ENCODE measurements at regions not wholly inside any gene's neighbourhood (a gene's known extent, or its start where the extent isn't known, plus 50 kb on each side); places are given as distances from the start of the nearest gene placed in this dataset.
"Not testable (repeated sequence)": the region's sequence is repeated elsewhere in the genome, so short reads cannot be mapped to it uniquely, and the experiment has no call there.

- DNase-seq: no peak
Measured at GRCh38 chr10:78212060-78212785, 178.6 kb downstream of the RPS24 start.

GRCh38 chr10:78212786-78213175 lies 179.1 kb downstream of the RPS24 start:
- no peak for DNase-seq

DNA sequence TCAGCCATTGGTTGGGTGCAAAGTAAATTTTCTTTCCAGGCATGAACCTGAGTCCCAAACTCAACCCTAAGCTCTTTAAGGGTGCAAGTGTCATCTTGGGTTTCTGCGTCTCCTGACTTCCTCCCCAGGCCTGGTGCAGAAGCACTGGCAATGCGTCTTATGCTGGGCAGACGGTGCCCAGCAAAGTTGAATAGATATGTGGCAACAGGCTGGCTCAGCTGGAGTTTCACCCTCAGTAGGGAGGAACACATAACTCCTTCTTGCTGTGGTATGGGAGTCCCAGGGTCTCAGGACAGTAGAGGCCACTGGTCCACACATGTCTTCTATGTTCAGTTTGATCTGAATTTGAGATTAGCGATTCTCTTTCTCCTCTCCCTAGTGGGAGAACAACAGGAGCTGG lies 181.3 kb downstream of the RPS24 start:
- DNase-seq: peak; percentile 47

DNA sequence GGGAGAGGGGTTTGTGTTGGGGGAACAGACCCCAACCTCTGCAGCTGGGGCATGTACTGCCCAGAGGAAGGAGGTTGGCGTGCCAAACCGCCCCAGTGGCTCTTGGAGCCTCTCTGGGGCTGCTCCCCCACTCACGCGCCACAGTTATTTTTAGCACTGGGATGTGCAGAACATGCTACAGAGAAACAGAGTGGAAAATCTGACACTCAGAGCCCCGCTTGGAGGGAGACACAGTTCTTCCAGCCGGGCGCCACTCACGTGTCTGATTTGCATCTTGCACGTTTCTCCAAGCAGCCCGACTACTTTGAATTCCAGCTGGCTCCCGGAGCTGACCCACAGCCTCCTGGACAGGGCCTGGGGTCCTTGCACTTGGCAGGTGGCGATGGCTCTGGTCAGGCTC lies 182.0 kb downstream of the RPS24 start:
- DNase-seq: peak; percentile 73

DNA sequence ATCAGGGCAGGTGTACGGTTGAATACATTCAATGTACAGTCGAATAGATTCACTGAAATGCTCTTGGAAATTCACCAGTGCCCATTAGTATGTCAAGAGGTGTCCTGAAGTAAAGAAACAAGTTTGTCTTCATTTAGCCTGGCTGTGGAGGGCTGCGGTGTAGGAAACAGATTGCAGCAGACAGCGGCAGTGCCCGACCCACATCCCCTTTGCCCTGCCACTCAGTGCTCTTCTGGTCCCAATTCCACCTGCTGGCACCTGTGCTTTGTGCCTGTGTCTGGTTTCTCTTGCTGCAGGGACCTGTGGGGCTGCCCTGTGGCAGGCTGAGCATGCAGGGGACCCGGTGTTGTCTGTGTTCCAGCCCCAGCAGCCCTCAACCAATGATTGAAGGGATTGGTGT lies 183.7 kb downstream of the RPS24 start:
- no peak for DNase-seq

DNA sequence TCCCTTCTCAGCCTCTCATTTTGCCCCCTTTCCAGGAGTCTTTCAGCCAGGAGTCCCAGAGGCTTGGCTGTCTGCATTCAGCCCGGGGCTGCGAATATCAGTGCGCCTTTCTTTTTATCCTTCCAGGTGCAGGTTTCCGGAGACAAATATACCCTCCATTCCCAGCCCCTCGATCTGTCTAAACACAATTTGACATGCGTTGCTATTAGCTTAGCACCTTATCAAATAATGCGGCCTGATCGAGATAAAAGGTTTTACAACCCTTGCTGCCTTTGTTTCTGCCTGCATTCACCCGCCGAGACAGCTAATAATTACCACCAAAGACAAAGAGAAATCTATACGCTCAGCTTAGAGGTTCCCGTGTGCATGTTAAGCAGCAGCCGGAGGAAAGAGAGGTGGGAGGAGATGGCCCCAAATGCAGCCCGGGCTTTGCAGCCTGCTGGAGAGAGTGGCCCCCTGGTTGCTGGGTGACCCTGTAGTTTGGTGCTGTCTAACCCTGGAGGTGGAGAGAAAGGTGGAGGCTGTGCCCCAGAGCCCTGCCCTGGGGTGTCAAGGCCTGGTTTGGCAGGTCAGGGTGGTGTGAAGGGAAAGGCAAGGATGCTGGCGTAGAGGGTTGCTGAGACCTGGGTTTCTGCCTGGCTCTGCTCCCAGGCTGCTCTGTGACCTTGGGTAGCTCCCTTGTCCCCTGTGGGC lies 185.3 kb downstream of the RPS24 start:
- DNase-seq: no peak

DNA sequence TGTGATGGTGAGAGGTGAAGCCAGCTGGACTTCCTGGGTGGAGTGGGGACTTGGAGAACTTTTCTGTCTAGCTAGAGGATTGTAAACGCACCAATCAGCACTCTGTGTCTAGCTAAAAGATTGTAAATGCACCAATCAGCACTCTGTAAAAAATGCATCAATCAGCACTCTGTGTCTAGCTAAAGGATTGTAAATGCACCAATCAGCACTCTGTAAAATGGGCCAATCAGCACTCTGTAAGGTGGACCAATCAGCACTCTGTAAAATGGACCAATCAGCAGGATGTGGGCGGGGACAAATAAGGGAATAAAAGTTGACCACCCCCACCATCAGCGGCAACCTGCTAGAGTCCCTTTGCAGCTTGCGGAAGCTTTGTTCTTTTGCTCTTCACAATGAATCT lies 185.9 kb downstream of the RPS24 start:
- not testable (repeated sequence) for DNase-seq

GRCh38 chr10:78220781-78221180 lies 187.1 kb downstream of the RPS24 start:
- no peak for DNase-seq

DNA sequence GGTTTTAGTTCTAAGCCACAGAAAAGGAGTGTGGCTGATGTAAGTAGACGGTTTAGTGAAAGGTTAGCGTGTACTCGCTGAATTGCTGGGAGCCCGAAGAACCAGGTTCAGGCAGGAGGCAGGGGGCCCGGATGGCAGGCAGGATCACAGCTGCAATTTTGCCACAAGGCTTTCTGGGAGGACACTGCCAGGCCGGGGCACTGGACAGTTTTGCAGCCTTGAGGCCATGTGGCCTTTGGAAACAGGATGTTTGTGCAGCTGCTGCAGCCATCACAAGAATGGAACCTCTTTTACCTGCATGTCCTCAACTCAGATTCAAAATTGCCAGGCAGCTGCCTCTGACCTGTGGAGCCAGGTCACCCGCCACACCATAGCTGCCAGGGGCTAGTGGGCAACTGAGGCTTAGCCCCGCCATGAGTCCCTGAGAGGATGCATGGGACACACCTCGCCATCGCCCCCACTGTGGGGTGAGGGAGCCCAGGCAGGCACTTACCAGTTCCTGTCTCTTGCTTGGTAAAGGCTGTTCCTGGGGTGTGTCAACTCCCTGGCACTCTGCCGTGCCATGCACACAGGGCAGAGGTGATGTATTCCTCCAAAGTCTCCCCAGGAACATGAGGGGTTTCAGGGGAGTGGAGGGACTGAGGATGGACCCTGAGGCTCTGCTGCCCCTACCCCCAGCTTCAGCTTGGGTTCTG lies 188.6 kb downstream of the RPS24 start:
- no peak for DNase-seq

DNA sequence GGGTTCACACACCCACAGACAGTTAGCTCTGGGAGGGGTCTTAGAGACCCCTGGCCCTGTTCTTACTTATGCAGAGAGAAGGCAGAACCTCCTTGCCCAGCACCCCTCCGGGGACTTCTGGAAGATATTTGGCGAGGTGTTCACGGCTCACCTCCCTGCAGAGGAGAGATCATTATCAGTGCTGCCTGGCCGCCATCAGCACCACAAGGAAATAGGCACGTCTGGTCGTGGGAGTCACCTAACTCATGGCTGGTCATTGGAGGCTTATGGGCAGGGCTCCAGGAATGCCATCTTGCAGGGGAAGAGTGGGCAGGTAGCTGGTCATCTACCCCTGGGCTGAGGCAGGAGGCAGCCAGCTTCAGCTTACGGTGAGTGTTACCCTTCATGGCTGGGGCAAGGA lies 189.4 kb downstream of the RPS24 start:
- no peak for DNase-seq

DNA sequence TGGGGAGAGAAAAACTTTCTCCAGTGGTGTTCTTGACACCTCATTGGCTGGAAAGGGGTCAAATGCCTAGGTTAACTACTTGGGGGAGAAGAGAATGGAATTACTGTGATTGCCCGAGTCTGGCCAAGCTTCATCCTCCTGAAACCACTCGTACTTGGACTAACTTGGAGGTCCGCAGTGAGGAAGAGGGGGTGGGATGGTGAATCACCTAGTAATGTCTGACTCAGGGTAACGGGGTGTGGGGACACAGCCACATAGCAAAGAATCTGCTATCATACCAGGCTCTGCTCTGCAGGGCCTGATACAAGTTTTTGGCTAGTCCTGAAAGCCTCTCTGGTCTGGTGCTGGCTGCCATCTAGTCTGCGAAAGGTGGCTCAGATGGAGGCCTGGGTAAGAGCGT lies 190.9 kb downstream of the RPS24 start:
- DNase-seq: no peak

DNA sequence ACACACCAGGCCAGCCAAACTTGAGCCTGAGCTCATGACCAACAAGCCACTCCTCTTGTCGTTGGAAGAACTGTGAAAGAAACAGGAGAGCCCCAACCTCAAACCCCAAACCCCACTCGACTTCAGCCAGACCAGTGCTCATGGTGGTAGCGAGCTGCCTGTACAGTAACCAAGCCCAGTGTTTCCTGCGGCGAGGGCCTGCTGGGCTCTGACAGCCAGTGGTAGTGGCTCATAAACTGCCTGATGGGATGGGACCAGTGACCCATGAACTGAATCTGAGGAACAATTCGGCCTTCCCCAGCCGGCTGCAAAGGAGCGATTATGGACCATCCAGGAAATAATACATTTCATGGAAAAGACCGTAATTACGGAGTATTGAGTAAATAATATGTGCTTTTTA lies 191.9 kb downstream of the RPS24 start:
- DNase-seq: no peak

DNA sequence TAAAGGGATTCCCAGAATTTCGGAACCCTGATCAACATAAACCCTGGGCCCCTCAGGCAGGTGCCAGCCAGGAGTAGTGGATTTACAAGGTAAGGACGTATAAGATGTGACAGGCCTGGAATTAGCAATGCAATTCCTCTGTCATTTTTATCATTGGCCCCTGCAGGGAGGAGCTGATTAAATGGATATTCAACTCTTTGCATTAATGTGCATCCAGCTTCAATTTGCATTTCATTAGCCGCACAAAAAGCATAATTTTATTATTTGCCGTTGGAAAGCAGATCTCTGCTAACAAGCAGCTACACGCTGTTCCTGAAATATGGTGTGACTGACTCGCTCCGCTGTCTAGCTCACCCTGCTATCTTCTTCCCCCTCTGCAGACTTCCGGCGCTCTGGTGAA lies 195.8 kb downstream of the RPS24 start:
- DNase-seq: no peak

DNA sequence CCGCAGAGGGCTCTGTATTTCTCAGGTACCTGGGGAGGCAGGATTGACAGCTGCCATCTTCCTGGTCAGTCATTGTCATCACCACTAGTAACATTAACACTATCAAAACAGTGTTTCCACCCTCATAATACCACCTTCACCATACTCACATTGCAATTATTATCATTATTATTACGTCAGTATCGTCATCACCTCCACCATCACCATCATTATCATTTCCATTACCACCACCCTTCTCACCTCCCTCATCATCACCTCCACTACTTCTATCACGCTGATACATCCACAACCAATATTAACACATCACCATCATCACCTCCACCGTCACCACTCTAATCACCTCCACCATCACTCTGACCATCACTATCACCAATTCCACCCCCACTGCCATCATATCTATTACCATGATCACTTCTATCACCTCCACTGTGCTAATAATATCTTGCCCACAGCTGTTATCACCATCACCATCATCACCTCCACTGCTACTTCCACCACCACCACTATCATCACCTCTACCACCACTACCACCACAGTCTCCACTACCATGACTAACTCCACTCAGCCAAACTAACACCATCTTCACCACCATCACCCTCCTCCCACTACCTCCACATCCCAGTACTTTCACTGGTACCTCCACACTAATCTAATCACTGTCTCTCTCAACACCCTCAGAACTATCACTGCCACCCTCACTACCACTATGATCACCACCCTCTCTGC lies 196.4 kb downstream of the RPS24 start:
- no peak for DNase-seq

DNA sequence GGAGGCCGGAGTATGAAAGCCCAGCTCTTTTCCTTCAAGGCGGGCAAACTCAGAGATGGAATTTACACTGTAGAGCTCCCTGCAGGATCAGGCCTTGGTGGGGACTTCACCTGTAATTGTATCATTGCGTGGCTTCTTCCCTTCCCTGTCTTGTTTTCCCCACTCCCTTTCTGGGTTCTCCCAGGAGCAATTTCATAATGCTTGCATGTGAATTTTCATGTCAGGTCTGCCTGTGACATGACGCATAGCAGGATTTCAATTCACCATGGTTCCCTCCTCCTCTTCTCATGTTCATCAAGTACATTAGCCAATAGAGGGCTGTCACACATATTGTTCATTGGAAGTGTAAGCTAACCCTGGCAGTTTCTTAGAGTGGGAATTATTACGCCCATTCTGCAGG lies 197.7 kb downstream of the RPS24 start:
- DNase-seq: no peak

- peak; percentile 33 for DNase-seq
Measured at GRCh38 chr10:78231939-78232338, 198.3 kb downstream of the RPS24 start.

DNA sequence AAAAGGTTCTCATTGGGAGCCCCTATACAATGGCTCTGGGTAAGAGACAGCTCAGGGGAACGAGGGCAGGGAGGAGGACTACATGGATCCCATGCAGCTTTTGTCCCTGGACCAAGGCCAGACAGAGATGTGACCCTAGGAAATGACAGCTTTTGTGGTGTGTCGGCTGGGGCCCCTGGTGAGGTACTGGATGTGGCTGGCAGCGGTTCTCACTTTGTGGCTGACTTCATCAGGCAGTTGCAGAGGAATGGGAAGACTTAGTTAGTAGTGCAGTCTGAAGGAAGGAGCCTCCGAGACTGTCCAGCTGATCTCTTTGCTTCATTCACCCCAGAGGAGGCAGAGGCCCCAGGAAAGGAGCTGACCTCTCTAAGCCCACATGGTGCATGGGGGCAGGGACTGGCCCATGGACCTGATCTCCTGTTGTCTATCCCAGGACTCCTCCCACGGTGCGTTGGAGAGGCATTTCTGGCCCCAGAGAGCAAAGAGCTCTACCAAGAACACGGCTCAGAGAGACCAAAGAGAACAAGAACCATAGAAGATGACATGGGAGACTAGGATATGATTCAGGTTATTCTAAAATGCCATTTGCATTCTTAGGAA lies 202.9 kb downstream of the RPS24 start:
- DNase-seq: peak; percentile 85

GRCh38 chr10:78237951-78238350 lies 204.3 kb downstream of the RPS24 start:
- DNase-seq: not testable (repeated sequence)

GRCh38 chr10:78247266-78247665 lies 213.6 kb downstream of the RPS24 start:
- no peak for DNase-seq

GRCh38 chr10:78247821-78248220 lies 214.2 kb downstream of the RPS24 start:
- DNase-seq: no peak

DNA sequence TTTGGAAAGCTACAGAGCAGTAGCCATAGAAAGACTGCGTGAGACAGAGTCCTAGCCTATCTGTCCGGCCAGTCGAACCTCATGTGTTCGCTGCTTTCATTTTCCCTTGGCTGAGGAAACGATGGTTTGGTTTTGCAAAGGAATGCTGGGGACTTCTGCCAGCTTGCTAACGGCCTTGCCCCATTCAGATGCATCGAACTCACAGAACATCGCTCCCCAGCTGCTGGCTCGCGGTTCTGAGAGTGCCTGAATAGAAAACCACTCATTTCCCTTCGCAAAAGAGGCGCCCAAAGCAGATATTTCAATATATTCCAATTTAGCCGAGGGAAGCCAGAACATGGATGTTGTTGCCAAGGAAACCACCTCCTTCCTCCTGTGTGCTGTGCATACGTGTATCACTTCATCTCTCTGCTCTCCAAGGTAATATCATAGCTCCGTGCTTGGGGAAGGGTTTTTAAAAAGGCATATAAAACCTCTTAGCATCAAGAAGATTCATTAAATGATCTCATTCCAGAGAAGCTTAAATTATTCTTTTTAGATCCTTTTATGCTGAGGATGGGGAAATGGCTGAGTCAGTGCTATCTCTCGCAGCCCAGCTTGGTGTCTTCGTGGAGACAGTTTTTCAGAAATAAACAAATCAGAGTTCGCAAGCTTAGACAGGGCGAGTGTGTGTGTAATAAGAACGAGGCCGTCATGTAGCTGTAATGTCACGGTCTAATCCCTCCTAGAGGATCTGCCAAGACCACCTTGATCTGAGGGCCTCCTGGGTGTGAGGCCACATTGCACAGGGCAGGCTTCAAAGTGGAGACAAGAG lies 215.2 kb downstream of the RPS24 start:
- DNase-seq: peak; percentile 43

- DNase-seq: no peak
Measured at GRCh38 chr10:78249690-78250089, 216.0 kb downstream of the RPS24 start.
